ENCODE measurements at regions not wholly inside any gene's neighbourhood (a gene's known extent, or its start where the extent isn't known, plus 50 kb on each side); places are given as distances from the start of the nearest gene placed in this dataset.

DNA sequence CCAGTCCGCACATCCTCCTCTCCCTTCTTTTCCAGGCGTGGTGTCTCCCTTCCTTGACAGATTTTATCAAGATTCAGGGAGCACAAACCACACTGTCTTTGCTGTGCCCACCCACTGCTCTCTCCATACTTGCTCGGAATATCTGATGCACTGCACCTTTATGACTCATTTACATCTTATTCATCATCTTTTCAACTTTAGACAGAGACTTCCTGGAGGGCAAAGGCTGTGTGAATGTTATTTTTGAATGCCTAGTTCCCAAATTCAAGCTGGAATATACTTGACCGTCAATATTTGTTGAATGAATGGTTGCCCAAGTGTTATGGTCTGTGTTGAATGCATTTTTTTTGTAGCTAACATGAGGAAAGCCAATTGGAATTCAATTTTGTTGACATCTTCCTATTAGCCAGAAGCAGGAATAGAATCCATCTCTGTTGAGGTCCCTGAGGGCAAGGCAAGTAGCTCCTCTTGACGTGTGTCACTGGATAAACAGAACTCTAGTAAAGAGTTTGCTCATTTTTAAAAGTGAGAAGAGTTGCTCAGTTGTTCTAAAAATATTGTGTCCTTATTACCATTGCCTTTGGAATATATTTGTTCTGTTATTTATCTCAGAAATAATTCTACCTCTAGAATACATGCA is 95.0 kb downstream of the KLF6 start:
- DNase-seq, result no peak

DNA sequence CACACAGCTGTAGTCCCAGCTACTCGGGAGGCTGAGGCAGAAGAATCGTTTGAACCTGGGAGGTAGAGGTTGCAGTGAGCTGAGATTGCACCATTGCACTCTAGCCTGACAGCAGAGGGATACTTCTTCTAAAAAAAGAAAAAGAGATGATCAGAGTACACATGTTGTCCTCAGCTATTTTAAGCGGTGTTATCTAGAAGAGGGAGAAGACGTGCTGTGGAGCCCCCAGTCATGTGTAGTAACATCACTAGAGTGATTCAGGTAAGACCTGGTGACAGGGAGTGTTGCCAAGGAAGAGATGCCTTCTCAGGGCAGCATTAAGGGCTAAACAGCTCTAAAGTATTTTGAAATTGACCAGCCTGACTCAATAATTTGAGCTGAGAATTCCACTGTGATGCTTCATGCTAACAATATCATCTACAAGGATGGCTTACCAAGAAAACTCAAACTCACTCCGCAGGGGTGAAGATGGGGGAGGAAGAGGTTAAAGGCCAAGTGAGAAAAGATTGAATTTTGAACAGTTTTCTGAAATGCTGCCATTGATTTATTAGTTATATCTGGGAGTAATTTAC is 97.4 kb downstream of the KLF6 start:
- DNase-seq, result no peak

DNA sequence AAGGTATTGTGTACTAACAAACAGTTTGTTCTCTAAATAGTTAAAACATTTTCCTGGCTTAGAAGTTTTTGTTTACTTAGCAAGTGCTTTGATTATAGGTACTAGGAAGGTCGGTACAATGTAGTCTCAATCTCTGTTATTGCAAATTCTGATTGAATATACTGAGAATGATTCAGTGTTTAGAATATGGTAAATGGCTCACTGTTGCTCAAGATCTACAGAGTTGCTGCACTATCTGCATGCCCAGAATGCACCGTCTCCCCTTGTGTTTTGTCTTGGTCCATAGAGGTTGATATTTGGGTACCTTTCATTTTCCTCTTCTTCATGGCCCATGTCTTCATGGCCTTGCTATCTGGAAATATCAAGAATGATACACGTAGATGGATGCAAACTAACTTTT is 99.6 kb downstream of the KLF6 start:
- DNase-seq, result no peak

DNA sequence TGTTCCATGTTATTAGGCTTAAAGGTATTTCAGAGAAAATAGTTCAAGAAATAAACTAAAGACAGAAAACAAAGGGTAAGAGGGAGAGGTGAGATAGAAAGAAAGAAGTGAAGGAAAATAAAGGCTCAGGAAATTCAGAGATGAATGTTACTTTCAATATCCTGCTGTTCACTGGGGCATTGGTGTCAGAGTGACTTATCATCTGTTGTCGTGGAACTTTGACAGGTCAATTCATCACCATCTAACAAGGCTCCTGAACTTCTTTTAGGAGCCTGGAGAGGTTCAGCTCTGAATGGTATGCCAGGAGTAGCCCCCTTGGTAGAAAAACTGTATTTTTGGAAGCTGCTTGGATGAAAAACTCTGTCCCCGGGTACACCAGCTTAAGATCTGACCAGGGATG is 100.1 kb downstream of the KLF6 start:
- DNase-seq, result no peak

DNA sequence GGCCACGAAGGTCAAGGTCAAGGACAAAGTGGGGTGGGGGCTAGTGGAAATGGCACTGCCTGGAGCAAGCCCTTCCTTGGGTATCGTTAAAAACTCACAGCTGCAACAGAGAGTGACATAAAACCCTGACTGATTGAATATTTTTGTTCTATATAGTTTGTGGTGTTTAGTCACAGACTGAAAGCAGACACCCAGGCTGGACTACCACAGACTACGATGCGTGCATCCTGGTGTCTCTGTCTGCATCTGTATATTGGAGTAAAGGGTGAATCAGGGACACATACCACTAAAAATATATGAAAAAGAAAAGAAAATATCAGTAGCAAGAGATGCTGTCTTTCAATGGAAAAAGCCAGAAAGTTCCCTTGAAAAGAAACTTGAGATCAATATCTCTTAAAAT is 101.4 kb downstream of the KLF6 start:
- DNase-seq, result no peak

DNA sequence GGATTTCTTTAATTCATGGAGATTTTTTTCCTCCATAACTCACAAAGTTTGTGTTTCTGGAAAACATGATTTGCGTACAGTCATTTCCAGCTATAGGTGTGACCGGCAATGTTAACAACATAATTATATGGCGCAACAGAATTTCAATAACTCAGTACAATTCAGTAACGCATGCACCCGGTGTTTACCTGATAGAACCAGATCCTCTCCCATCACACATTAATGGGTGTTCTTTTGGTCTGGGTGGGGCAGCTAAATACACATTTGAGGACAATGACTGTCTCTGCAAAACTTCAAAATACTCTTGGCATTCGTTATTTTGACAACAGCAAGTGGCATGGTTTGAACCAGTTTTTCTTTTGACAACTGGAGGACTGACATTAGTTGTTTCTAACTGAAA is 102.3 kb downstream of the KLF6 start:
- no peak for DNase-seq

DNA sequence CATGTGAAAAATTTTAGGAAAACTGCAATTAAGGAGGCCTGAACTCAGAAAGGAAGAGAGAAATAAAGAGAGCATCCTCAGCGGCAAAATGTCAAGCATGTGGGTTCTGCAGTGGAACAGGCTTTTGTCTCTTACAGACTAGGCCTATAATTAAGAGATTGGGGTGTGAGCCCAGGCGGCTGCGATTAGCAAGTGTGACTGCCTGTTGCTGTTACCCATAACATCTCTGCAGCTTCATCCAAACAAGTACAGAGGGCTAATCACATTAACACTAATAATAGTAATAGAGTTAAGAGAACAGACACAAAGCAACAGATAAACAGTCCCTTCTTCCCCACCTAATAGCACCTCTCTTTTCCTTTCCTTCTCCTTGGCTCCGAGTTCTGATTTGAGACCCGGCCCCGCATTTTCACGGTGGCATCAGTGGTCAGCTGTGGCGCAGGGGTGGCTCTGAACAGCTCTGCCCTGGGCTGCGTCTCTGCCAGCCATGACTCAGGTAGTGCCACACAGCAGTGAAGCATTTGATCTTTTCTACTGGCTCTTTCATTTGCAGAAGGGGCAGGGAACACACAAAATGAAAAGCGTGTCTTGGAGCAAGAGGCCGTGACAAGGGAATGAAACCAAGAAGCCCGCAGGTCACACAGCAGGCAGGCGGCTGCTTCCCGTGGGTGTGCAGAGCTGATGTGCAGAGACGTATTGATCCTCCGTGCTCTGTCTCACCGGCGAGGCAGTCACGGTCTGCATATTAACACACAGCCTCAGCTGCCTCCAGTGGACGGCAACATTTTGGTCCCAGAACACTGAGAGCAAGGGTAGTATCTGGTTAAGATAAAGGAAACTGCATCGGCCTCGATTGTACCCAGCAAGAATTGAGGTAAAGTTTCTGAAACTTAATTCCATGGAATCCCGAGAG is 103.1 kb downstream of the KLF6 start:
- DNase-seq, result no peak

DNA sequence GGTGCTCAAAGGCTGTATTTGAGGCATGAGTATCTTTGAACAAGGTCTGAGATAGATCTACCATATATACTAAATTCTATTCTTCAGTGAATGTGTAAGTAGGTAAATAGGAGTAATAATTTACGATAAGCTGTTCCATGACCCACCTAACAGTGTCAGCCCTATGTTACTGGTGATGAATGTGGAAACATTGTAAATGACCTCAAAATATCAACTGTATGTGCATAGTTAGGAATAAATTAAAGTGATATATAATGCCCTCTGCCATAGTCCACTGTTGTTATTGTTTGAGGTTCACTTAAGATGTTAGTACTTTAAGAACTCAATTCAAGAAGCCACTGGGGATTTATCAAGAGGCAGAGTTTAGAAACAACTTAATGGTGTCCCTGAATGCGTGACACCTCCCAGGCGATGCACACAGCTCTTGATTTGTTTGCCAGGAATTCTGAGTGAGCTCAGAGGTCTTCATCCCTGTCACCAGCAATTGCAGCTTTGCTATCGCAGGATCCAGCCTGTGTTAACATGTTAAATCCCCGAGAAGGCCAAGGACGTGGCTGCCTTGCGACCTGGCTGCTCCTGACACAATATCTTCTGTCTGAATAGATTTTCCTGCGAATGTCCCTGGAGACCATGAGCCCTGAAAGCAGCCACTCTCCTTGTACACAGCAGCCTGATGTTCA is 104.9 kb downstream of the KLF6 start:
- no peak for DNase-seq

DNA sequence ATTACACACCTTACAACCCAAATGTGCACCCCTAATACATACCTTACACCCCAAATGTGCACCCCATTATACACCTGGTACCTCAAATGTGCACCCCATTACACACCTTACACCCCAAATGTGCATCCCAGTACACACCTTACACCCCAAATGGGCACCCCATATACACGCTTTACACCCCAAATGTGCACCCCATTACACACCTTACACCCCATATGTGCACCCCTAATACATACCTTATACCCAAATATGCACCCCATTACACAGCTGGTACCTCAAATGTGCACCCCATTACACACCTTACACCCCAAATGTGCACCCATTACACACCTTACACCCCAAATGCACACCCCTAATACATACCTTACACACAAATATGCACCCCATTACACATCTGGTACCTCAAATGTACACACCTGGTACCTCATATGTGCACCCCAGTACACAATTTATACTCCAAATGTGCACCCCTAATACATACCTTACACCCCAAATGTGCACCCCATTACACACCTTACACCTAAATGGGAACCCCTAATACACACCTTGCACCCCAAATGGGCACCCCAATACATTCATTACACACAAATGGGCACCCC is 106.3 kb downstream of the KLF6 start:
- DNase-seq, result no peak

DNA sequence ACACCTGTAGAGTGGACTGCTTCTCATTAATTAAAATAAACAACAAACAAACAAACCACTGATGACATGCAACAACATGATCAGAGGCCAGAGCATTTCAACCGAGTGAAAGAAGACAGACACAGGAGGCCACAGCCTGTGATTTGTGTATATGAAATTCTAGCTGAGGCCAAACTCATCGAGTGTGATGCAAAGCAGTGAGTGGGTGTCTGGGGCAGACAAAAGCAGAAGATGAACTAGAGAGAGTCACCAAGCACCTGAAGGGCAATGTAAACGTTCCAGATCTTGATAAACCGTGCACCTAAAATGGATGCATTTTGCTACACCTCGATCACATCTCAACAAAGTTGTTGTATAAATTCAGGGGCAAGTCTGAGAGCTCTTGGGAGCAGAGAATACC is 108.4 kb downstream of the KLF6 start:
- no peak for DNase-seq

DNA sequence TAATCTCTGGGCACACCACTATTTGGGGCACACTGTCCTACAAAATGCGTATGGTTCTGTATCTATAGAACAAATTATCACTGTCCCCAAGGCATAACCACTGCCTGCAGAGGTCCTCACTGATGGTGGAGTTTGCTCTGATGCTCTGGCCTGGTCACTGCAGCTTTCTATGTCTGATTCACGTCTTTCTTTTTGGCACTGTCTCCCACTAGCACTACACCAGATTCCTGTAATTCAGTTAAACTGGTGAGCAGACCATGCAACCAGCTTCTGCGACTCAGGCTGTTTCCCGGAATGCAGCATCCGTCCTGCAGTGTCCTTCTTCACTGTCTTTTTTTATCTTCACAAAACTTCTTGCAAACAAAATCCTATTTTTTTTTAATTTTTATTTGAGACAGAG is 112.8 kb downstream of the KLF6 start:
- DNase-seq, result no peak

DNA sequence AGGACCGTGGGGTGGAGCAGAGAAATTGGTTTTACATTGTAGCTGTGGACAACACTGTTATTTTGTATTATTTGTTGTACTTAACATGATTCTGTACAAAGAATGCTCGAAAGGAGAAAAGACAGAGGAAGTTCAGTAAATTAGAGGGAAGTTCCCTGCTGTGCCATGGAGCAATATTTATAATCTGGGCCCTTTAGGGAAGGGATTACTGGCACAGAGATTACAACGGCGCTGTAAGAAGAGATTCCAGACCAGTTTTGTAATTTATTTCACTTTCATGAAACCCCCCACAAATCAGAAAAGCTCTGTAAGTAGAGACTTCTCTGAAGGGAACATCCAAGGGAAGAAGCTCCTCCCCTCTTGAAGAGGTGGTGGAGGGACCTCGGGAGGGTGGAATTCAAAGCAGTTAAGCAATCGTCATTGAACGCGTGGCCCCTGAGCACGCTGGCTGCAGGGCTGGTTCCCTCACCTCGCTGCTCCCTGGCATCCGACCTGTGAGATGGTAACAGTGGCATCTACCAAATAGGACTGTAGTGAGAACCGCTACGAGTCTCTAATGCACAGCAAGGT is 113.5 kb downstream of the KLF6 start:
- no peak for DNase-seq

DNA sequence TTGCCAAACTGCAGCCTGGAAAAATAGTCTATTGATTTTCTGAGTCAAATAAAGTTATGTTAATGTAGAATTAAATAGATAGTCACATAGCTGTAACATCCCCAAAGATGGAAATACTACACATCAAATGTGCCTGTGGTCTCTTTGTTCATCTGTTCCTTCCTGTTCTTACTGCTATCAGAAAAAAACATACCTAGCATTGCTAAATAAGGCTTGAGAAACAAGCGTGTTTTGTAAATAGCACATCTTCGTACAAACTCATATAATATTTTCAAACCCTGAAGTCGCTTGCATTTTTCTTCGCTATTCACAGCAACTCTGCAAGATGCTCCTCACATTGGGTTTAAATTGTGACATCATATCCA is 116.1 kb downstream of the KLF6 start:
- DNase-seq, result no peak

DNA sequence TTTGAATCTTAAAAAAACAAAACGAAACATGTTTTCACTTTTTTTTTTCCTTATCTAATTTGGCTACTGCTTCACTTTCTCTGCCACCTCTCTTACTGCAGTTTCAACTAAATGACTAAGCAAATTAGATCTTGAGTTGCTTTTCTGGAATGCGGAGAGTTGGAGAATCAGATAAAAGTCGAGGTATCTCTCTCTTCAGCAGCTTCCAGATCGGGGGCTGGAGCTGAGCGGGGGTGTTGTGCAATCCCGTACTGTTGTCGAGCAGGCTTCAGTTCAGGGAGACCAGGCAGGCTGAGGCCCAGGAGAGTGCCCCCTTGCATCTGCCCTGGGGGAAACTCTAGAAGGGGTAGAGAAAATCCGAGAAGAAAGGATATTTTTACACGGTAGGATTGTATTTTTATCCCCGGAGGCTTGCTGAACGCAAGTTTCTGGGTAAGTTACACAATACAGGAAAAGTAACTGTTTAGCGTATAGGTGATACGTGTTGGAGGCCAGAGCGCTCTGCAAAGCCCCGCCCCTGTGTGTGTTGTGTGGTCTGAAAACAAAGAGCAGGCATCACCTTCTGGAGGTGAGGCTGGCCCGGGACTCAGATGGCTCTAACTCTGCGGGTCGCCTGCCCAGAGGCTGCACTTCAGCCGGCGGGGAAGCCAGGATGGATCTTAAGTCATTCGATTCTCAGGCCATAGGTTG is 116.6 kb downstream of the KLF6 start:
- no peak for DNase-seq

DNA sequence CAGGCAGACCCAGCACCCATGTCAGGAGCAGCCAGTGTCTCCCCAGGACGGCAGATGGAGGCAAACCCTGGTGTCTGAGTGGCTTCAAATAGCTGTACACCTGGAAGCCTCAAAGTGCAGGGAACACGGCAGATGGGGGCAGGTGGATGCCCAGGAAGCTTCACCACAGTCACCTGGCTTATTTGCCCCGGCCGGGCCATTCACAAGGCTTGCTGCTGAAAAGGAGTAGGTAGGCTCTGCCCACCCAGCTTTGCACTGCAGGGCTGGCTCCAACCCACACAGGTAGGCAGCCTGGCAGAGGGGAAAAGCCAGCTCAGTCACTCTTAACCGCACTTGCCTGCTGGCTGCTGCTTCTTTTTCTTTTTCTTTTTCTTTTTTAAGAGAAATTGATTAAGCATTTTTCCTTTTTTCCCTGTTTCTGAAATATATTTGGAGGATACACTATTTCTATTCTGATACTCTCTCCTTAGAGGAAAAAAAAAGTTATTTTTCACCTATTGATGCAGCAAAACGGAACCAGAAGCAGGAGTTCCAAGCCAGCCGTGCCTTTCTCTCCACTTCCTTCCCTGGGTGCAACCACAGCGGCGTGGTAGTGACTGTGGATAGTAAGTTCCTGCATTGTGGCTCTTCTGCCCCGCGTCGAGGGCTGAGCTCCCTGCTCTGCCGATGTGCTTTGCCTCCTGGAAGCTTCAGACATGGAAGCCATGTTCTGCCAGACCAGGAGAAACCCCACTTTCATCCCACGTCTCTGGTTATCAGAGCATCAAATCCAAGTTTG is 118.3 kb downstream of the KLF6 start:
- no peak for DNase-seq

DNA sequence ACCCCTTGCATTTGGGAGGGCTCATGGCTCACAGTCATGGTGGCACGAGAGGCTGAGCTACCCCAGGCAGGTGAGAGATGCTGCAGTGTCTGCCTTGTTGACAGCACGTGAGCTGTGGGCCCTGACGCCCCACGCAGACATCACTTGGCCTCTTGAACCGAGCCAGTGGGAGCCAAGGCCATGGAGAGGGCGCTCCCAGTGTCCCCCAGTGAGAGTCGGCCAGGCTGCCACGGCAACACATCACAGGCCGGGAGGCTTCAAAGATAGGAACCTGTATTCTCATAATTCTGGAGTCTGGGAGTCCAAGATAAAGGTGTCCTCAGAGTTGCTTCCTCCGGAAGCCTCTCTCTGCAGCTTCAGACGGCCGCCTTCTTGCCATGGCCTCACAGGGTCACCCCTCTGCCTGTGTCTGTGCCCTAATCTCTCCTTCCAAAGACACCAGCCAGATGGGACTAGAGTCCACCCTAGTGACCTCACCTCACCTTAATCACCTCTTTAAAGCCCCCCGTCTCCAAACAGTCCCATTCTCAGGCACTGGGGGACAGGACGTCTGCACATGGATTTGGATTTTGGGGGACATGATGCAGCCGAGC is 119.6 kb downstream of the KLF6 start:
- no peak for DNase-seq

DNA sequence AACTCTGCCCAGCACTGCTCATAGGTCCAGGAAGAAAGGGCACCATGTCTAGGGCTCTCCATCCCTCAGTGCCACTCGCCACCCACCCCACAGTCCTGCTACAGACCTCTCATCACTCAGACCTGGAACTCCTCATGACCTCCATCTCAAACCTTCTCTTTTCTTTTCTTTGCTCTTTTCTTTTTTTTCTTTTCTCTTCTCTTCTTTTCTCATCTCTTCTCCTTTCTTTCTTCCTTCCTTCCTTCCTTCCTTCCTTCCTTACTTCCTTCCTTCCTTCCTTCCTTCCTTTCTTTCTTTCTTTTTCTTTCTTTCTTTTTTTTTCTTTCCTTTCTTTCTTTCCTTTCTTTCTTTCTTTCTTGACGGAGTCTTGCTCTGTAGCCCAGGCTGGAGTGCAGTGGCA is 122.2 kb downstream of the KLF6 start:
- DNase-seq, result no peak

DNA sequence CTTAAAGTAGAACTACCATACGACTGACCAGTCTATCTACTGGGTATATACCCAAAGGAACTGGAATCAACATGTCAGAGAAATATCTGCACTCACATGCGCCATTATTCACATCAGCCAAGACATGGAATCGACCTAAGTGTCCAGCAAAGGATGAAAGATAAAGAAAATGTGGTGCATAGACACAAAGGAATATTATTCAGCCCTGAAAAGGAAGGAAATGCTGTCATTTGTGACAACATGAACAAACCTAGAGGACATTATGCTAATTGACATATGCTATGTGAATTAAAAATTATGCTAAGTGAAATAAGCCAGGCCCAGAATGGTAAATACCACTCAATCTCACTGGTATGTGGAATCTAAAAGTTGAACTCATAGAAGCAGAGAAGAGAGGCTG is 123.7 kb downstream of the KLF6 start:
- no peak for DNase-seq

DNA sequence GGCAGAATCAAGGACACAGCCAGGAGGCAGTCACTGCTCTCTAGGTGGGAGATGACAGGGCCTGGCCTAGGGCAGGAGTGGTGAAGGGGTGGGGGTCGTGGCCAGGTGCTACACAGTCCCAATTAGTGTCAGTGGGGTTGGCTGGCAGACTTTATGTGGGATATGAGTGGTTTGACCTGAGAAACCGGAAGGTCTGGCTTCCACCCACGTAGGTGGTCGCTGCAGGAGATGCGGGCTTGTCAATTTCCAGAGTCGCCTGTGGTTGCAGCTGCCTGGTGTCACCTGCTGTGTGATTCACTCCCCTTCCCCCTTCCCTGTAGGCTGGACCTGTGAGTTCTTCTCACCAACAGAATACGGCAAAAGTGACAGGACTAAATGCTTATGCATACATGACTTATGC is 124.3 kb downstream of the KLF6 start:
- no peak for DNase-seq

DNA sequence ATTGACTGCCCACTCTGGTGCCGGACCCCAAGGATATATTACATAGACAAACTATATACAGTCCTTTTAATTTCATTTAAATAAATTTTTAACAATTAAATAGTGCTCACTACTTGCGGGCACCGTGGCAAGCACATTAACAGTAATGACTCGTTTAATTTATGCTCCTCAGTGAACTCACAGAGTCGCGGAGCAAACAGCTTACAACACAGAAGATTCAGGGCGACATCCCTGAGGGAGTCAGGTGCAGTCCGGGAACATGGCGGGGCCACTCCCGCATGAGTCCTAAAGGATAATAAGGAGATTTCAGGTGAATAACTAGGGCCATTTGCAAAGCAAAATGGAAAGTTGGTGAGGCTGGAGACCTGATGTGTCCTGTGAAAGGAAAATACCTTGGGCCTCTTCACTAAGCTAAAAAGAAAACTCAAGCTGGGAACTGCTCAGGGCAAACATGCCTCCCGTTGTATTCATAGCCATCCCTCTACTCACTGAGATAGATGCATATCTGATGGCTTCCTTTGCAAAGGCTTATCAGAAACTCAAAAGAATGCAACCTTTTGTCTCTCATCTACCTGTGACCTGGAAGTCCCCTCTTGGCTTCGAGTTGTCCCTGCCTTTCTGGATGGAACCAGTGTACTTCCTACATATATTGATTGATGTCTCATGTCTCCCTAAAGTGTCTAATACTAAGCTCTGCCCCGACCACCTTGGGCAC is 125.6 kb downstream of the KLF6 start:
- no peak for DNase-seq
